Adrenal gland (tissue), 5 donors: ENCODE measurements at regions not wholly inside any gene's neighbourhood (a gene's known extent, or its start where the extent isn't known, plus 50 kb on each side); places are given as distances from the start of the nearest gene placed in this dataset.

Source experiments
- POLR2A ChIP-seq, 2 donors: fragments of 450-650 bp; IDR thresholded peaks; one replicate each; pipeline ENCODE4 v1.6.1; 2017; ENCODE audit warnings: antibody characterized with exemption in 2 of 2, mild to moderate bottlenecking in 2 of 2, moderate library complexity in 1 of 2
- TF ChIP-seq, protein P1 (sequence below), 6 experiments: fragments of 450-650 bp in 4 of 6; fragments of 200-600 bp in 2 of 6; sonication (generic) in 1 of 6; IDR thresholded peaks; 1 replicate in 5 of 6; 2 replicates in 1 of 6; pipeline versions ENCODE4 v1.5.1 to v1.8.0; 2016 to 2021; ENCODE audit warnings: antibody characterized with exemption in 6 of 6, mild to moderate bottlenecking in 2 of 6, moderate library complexity in 1 of 6
- donor health status: DM: no; HTN: no; CAD: no.

DNA sequence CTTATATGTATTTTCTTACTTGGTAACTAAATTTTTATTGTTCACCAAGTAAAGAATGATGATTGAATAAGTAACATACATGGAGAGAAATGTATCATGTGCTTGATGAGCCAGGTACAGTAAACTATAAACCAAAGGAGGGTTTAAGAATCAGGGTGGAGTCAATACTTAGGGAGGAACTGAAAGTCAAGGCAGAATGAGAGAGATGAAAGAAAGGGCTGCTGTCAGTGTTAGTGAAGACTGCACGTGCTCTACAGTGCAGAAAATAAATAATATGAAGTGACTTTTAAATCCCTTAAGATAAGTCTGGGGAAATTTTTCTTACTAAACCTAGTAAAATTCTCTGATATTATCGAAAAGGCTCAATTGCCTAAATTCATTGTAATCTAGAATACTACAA is 986.0 kb downstream of the DSC3 start:
- TF ChIP-seq, protein P1, sequence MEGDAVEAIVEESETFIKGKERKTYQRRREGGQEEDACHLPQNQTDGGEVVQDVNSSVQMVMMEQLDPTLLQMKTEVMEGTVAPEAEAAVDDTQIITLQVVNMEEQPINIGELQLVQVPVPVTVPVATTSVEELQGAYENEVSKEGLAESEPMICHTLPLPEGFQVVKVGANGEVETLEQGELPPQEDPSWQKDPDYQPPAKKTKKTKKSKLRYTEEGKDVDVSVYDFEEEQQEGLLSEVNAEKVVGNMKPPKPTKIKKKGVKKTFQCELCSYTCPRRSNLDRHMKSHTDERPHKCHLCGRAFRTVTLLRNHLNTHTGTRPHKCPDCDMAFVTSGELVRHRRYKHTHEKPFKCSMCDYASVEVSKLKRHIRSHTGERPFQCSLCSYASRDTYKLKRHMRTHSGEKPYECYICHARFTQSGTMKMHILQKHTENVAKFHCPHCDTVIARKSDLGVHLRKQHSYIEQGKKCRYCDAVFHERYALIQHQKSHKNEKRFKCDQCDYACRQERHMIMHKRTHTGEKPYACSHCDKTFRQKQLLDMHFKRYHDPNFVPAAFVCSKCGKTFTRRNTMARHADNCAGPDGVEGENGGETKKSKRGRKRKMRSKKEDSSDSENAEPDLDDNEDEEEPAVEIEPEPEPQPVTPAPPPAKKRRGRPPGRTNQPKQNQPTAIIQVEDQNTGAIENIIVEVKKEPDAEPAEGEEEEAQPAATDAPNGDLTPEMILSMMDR (IDR thresholded peaks at IDR 0.05): no peak
- TF ChIP-seq POLR2A (IDR thresholded peaks at IDR 0.05): no peak
